ENCODE measurements at regions not wholly inside any gene's neighbourhood (a gene's known extent, or its start where the extent isn't known, plus 50 kb on each side); places are given as distances from the start of the nearest gene placed in this dataset.

GRCh38 chr4:18075823-18076433 lies 54.4 kb upstream of the LCORL start:
- DNase-seq (ENCODE audit: low spot score): no peak

- DNase-seq (ENCODE audit: low spot score): no peak
Observed at GRCh38 chr4:18071894-18072293, 50.3 kb upstream of the LCORL start.
